Mucosa of descending colon (tissue), 3 donors: ENCODE measurements at regions not wholly inside any gene's neighbourhood (a gene's known extent, or its start where the extent isn't known, plus 50 kb on each side); places are given as distances from the start of the nearest gene placed in this dataset.
"Not testable (repeated sequence)": the region's sequence is repeated elsewhere in the genome, so short reads cannot be mapped to it uniquely, and the experiment has no call there.

ENCODE experiments used
- ATAC-seq: fragments of 200-7000 bp; cut with Tn5 transposase; one replicate; pipeline ENCODE4 v1.9.1; 2020; ENCODE audit warnings: mild to moderate bottlenecking, moderate library complexity
- DNase-seq, 3 donors: peaks; one replicate each; pipeline ENCODE4 v3.0.0-alpha.2; 2020
- H3K36me3 ChIP-seq: fragments of 200-600 bp; one replicate; pipeline ENCODE4 v1.8.0; 2021; ENCODE audit warnings: low read depth, mild to moderate bottlenecking
- H3K4me1 ChIP-seq: fragments of 200-600 bp; one replicate; pipeline ENCODE4 v1.8.0; 2021; ENCODE audit warnings: low read depth, mild to moderate bottlenecking
- H3K4me3 ChIP-seq: fragments of 200-600 bp; one replicate; pipeline ENCODE4 v1.8.0; 2021; ENCODE audit warnings: mild to moderate bottlenecking
- H3K9me3 ChIP-seq: fragments of 200-600 bp; one replicate; pipeline ENCODE4 v1.8.0; 2021; ENCODE audit warnings: mild to moderate bottlenecking
- CTCF ChIP-seq: fragments of 200-600 bp; IDR thresholded peaks from one replicate; pipeline ENCODE4 v1.8.0; 2022; ENCODE audit warnings: antibody characterized with exemption, mild to moderate bottlenecking
- intact Hi-C, 2 donors: fragments of 100-400 bp; cut with DNase I in 1 of 2; cut with micrococcal nuclease in 1 of 2; formaldehyde crosslinking; loops; one replicate each; pipeline versions ENCODE4 v1.11.0 to v1.11.1; 2022; cut with DNase I, micrococcal nuclease
- donor health status: DM: no; HTN: no; CAD: no; lungs with moderate emphysema.
- donor health status: DM: no; HTN: no; CAD: no.
- donor health status: DM: no; HTN: yes; CAD: no.

- intact Hi-C loops, DNase-seq, H3K36me3 ChIP-seq, H3K4me1 ChIP-seq, H3K4me3 ChIP-seq, ATAC-seq, H3K9me3 ChIP-seq: not testable (repeated sequence)
These were observed 61.2 kb upstream of the MINDY3 start for GRCh38 chr10:15921423-15921945.

GRCh38 chr10:15931376-15931775, 71.1 kb upstream of the MINDY3 start:
- intact Hi-C loops: no loop called here
- no peak for ATAC-seq

GRCh38 chr10:15939543-15939942, 79.2 kb upstream of the MINDY3 start:
- H3K36me3 ChIP-seq, DNase-seq, ATAC-seq, H3K4me1 ChIP-seq, H3K9me3 ChIP-seq, H3K4me3 ChIP-seq, intact Hi-C loops: not testable (repeated sequence)

More at GRCh38 chr10:15931376-15931775, 71.1 kb upstream of the MINDY3 start:
- Histone ChIP-seq H3K4me1 (no peaks in the 10 kb centered on the region), H3K36me3 (no peaks in the 10 kb centered on the region), H3K4me3 (no peak overlapping the region), H3K9me3 (no peaks in the 10 kb centered on the region)
- no peak for TF ChIP-seq CTCF
- no peak for DNase-seq

- Histone ChIP-seq H3K9me3 (no peaks in the 10 kb centered on the region), H3K4me3 (no peak overlapping the region), H3K36me3 (no peaks in the 10 kb centered on the region), H3K4me1 (no peaks in the 10 kb centered on the region)
- TF ChIP-seq CTCF: no peak
- ATAC-seq: no peak
- intact Hi-C loops: no loop called here
- no peak for DNase-seq
These were observed 83.1 kb upstream of the MINDY3 start for GRCh38 chr10:15943426-15943825.

- no peak for TF ChIP-seq CTCF
- Histone ChIP-seq H3K4me3 (no peak overlapping the region), H3K36me3 (no peaks in the 10 kb centered on the region), H3K4me1 (no peaks in the 10 kb centered on the region), H3K9me3 (no peaks in the 10 kb centered on the region)
- DNase-seq: no peak
- no peak for ATAC-seq
- intact Hi-C loops: no loop called here
These were observed 93.9 kb upstream of the MINDY3 start for GRCh38 chr10:15954188-15954587.

- Histone ChIP-seq H3K4me3 (no peak overlapping the region), H3K4me1 (no peaks in the 10 kb centered on the region), H3K36me3 (no peaks in the 10 kb centered on the region), H3K9me3 (no peaks in the 10 kb centered on the region)
- intact Hi-C loops: no loop called here
- no peak for DNase-seq
- no peak for ATAC-seq
- no peak for TF ChIP-seq CTCF
These were observed 100.0 kb upstream of the MINDY3 start for GRCh38 chr10:15960277-15960676.

- H3K36me3 ChIP-seq, intact Hi-C loops, ATAC-seq, H3K4me1 ChIP-seq, H3K9me3 ChIP-seq, H3K4me3 ChIP-seq, DNase-seq: not testable (repeated sequence)
These were observed 112.4 kb upstream of the MINDY3 start for GRCh38 chr10:15972736-15973135.
